ENCODE measurements at regions not wholly inside any gene's neighbourhood (a gene's known extent, or its start where the extent isn't known, plus 50 kb on each side); places are given as distances from the start of the nearest gene placed in this dataset.

DNA sequence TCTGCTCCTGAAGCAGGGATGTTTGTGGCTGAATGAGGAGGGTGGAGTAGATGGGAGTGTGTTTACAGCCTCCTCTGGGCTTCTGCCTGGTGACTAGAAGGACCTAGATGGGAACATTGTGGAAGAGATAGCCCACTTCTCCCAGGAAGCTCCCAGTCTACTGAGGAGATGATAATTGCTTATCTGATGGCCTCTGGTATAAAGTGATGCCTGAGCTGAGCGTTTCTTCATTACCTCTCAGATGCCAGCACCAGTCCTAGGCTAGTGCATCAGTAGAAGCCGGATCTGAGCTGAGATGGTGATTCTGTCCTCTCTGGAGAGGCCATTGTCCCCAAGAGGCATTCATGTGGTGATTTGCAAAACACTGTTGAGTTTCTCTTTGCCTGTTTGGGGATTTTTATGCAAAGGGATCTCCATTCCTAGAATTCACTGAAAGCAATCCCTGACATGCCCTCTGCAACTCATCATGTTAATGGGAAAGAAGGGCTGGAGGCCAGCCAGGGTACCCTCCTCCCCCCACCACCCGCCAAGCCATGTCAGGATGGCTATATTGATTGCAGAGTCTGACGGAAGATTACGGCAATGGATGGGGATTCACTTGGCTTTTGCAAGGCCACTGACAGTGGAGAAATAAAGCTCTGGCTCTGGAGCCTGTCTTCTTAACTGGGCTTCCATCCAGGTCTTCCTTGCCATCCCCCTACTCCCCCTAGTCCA, 166.4 kb upstream of the ROPN1 start:
- no peak for DNase-seq (ENCODE audit: insufficient read length, low spot score)
- TF ChIP-seq, protein P1, sequence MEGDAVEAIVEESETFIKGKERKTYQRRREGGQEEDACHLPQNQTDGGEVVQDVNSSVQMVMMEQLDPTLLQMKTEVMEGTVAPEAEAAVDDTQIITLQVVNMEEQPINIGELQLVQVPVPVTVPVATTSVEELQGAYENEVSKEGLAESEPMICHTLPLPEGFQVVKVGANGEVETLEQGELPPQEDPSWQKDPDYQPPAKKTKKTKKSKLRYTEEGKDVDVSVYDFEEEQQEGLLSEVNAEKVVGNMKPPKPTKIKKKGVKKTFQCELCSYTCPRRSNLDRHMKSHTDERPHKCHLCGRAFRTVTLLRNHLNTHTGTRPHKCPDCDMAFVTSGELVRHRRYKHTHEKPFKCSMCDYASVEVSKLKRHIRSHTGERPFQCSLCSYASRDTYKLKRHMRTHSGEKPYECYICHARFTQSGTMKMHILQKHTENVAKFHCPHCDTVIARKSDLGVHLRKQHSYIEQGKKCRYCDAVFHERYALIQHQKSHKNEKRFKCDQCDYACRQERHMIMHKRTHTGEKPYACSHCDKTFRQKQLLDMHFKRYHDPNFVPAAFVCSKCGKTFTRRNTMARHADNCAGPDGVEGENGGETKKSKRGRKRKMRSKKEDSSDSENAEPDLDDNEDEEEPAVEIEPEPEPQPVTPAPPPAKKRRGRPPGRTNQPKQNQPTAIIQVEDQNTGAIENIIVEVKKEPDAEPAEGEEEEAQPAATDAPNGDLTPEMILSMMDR (IDR thresholded peaks at IDR 0.05; ENCODE audit: insufficient read depth, missing control alignments): no peak
- no peak for FAIRE-seq

DNA sequence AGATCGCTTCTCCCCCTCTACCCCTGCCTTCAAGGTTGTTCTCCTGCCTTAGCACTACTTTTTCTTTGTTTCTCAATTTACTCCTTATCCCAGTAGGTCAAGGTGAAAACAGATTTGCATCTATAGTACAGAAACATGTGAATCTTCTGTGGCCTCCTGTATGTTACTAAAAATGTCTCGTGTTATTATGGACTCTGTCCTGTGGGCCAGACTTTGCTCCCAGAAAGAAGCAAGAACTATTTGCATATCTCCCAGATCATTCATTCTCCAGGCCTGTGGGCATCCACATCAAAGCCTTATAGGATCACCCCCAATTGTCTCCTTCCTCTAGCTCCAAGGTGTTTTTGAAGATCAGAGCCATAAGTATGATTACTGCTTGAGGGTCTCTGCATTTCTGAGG, 169.5 kb upstream of the ROPN1 start:
- TF ChIP-seq, protein P1 (IDR thresholded peaks at IDR 0.05; ENCODE audit: insufficient read depth, missing control alignments): no peak

DNA sequence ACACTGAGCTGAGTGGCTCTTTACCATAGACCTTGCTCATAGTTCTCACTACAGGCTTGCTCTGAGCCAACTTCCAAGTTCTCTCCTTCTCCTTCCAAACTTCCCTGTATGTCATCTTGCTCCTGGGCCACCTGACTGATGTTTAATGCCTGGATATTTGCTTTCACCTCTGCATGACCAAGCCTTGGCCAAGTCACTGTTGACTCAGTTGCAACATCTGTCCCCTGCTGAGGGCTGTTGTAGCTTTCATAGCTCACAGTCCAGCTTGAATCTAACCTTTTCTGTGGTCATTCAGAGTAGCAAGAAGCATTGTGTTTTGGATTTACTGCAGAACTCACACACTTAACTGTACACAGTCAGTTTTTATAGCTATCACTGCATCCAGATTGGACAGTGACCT, 171.8 kb upstream of the ROPN1 start:
- TF ChIP-seq, protein P1 (IDR thresholded peaks at IDR 0.05; ENCODE audit: insufficient read depth, missing control alignments): no peak
- no peak for DNase-seq (ENCODE audit: insufficient read length, low spot score)
- FAIRE-seq: no peak

More for the DNA sequence above, 169.5 kb upstream of the ROPN1 start:
- no peak for DNase-seq (ENCODE audit: insufficient read length, low spot score)
- FAIRE-seq: no peak

DNA sequence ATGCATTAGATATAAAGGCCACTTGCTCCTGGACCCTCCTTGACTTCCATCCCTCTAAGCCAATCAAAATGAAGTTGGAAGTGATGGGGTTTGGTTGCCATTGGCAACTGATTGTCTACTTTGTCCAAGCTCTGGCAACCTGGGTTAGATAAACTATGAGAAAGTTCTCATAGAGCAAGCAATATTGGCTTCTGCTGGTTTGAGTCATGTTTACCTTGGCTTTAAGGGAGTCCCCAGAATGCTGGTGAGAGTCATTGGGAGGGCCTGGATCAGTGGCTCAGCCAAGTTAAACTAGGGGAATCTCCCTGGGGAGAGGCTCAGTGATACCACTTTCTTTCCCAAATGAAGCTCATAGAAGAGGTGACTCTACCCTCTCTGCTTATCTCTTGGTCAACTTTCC, 176.3 kb upstream of the ROPN1 start:
- no peak for FAIRE-seq
- DNase-seq (ENCODE audit: insufficient read length, low spot score): no peak
- TF ChIP-seq, protein P1 (IDR thresholded peaks at IDR 0.05; ENCODE audit: insufficient read depth, missing control alignments): no peak

DNA sequence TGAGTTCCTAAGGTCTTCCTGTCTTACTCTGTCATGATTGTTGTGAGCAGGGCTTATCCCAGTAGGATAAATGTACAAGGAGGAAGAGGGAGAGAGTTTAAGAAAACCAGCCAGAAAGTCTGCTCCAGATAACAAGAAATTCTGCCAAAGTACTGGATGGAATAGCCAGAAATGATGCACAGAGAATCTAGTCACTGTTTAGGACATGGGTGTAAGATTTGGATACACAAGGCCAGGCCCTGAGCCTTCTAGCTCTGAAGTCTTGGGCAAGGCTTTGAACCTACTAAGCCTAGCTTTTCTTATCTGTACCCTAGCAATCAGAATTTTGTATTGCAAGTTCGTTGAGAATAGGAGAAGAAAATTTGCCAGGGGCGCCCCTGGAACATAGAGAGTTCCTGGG, 180.4 kb upstream of the ROPN1 start:
- DNase-seq (ENCODE audit: insufficient read length, low spot score): no peak
- FAIRE-seq: no peak
- TF ChIP-seq, protein P1 (IDR thresholded peaks at IDR 0.05; ENCODE audit: insufficient read depth, missing control alignments): no peak

DNA sequence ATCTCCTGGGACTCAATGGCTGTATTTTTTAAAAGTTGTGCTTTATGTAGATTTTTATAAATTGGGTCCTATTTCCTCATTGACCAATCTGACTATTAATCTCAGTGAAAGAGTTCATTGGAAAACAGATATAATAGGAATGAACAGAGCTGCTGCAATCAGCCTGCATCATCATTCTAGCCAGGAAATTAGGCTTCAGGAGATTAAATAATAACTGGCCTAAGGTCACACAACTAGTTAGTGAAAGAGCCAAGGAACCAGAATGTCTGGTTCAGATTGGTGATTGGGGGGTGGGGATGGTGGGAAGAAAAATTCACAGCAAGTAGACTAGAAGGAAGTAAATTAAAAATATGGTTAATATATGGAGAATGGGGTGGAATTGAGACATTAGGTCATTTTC, 180.9 kb upstream of the ROPN1 start:
- TF ChIP-seq, protein P1 (IDR thresholded peaks at IDR 0.05; ENCODE audit: insufficient read depth, missing control alignments): no peak
- DNase-seq (ENCODE audit: insufficient read length, low spot score): no peak
- FAIRE-seq: no peak

DNA sequence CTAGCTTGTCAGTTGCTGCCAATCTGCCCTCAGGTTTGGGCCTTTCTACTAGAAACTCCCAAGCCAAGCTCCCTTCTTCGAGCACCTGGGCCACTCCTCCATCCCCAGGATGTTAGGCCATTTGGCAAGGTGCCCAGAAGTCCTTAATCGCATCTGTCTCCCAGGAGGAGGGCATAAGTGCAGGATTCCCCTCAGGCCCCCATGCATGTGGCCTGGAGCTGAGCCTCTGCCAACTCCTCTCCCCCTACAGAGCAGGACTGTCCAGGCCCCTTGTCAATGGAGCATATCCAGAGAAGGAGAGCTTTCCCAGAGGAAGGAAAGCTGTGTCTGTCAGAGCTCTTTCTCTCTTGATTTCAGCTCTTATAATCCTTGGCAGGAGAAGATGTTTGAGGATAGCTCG, 182.6 kb upstream of the ROPN1 start:
- TF ChIP-seq, protein P1 (IDR thresholded peaks at IDR 0.05; ENCODE audit: insufficient read depth, missing control alignments): no peak
- no peak for FAIRE-seq
- peak; percentile 26 for DNase-seq (ENCODE audit: insufficient read length, low spot score)

All from D721Med (cell line).